ENCODE measurements at regions not wholly inside any gene's neighbourhood (a gene's known extent, or its start where the extent isn't known, plus 50 kb on each side); places are given as distances from the start of the nearest gene placed in this dataset.

DNA sequence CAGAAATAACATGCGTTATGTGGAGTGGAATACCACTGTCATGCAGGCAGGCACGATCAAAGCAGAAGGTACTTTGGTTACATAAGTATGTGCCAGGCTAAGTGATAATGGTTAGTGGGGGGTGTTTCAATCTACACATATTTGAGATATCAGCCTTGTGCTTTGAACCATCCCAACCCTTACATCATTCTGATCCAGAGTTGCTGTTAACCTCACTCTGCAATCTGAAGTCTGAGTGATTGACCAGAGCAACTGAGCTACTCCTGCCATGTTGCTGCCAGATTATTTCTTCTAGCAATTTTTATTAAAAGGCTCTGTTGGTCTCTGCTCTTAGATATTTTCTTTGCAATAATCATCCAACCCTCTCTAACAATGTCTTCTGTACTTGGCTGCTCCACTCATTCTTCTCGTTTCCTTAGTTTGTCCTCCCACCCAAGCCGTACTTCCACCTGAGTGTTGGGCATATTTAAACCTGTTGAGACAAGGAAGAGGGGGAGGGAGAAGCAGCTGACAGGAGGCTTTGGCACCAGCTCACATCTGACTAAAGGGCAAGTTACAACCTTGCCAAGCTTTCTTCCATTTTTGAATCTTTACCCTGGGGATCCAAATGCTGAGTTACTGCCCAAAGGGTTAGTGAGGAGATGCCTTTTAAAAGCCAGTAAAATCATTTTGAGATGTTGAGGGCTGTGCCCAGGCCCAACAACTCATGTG lies 114.1 kb upstream of the SESN3 start:
- Mint-ChIP-seq H3K27ac (no peak overlapping the region), H3K36me3 (ENCODE audit: insufficient read depth in 1 of 3, low read depth in 3 of 3) (peaks cover 2 to 18% (median 4%) of the 10 kb centered on the region in 3 experiments; a peak in 5 of 7 replicates), H3K27me3 (ENCODE audit: low read depth) (no peaks in the 10 kb centered on the region), H3K4me3 (no peak overlapping the region), H3K9me3 (peaks cover 5 to 16% of the 10 kb centered on the region in 2 experiments; a peak in 4 of 5 replicates), H3K4me1 (peaks cover 6 to 23% of the 10 kb centered on the region in 2 experiments)
- no peaks in the 10 kb centered on the region for H3K27me3 ChIP-seq (ENCODE audit: insufficient read depth, low read length)
- H2BK15ac ChIP-seq (ENCODE audit: low read depth, low read length) = no peak overlapping the region
- H4K20me1 ChIP-seq (ENCODE audit: control insufficient read depth, insufficient read depth, insufficient read length) = no peaks in the 10 kb centered on the region
- no peak overlapping the region for H2BK20ac ChIP-seq (ENCODE audit: low read depth, low read length, poor library complexity, severe bottlenecking)
- no peaks in the 10 kb centered on the region for H3K79me2 ChIP-seq (ENCODE audit: insufficient read depth, low read length)
- no CpG with 5 or more reads among the region's 4 CpGs for WGBS (ENCODE audit: extremely low coverage, insufficient read length, low lambda C conversion rate)
- H4K91ac ChIP-seq (ENCODE audit: insufficient read length, low read depth, low read length) = no peak overlapping the region
- H3K27ac ChIP-seq (ENCODE audit: insufficient read length, low read depth, low read length) = no peak overlapping the region
- no peak overlapping the region for H2AK5ac ChIP-seq (ENCODE audit: insufficient read length, low read length)
- no peak overlapping the region for H3K14ac ChIP-seq (ENCODE audit: insufficient read depth, low read length)
- no peak overlapping the region for H2BK120ac ChIP-seq (ENCODE audit: low read depth, low read length, poor library complexity, severe bottlenecking)
- no peak overlapping the region for H2BK5ac ChIP-seq (ENCODE audit: insufficient read length, low read length)
- no peak overlapping the region for H3T11ph ChIP-seq (ENCODE audit: low read length)
- H4K5ac ChIP-seq (ENCODE audit: insufficient read length, low read depth, low read length) = no peak overlapping the region
- H3K23ac ChIP-seq (ENCODE audit: insufficient read length, low read depth, low read length) = no peak overlapping the region
- no peak overlapping the region for H3K9ac ChIP-seq (ENCODE audit: extremely low read depth, insufficient read length, low read length)
- no peak overlapping the region for H2AFZ ChIP-seq (ENCODE audit: low read length)
- H3K4ac ChIP-seq (ENCODE audit: low read depth, low read length) = no peak overlapping the region
- no peak overlapping the region for H4K8ac ChIP-seq (replicated peaks; ENCODE audit: insufficient read length, low read depth, low read length)
- H3K4me2 ChIP-seq (ENCODE audit: insufficient read depth, insufficient read length, low read length) = no peak overlapping the region
- TF ChIP-seq, protein P1, sequence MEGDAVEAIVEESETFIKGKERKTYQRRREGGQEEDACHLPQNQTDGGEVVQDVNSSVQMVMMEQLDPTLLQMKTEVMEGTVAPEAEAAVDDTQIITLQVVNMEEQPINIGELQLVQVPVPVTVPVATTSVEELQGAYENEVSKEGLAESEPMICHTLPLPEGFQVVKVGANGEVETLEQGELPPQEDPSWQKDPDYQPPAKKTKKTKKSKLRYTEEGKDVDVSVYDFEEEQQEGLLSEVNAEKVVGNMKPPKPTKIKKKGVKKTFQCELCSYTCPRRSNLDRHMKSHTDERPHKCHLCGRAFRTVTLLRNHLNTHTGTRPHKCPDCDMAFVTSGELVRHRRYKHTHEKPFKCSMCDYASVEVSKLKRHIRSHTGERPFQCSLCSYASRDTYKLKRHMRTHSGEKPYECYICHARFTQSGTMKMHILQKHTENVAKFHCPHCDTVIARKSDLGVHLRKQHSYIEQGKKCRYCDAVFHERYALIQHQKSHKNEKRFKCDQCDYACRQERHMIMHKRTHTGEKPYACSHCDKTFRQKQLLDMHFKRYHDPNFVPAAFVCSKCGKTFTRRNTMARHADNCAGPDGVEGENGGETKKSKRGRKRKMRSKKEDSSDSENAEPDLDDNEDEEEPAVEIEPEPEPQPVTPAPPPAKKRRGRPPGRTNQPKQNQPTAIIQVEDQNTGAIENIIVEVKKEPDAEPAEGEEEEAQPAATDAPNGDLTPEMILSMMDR (conservative IDR thresholded peaks at IDR 0.05) = no peak
- no peaks in the 10 kb centered on the region for H3K4me1 ChIP-seq (ENCODE audit: insufficient read depth, low read length)
- no peaks in the 10 kb centered on the region for H3K23me2 ChIP-seq (ENCODE audit: insufficient read length, low read depth, low read length, poor library complexity, severe bottlenecking)
- DNase-seq = no peak
- no peak overlapping the region for H2BK12ac ChIP-seq (ENCODE audit: insufficient read length, low read depth, low read length)
- H3K18ac ChIP-seq (ENCODE audit: insufficient read length, low read depth, low read length) = no peak overlapping the region
- H3K79me1 ChIP-seq (ENCODE audit: insufficient read depth, low read depth, low read length, poor library complexity, severe bottlenecking) = no peaks in the 10 kb centered on the region
- no peaks in the 10 kb centered on the region for H3K9me3 ChIP-seq (ENCODE audit: control insufficient read depth, low read depth, low read length)
- H3K56ac ChIP-seq (ENCODE audit: insufficient read length, low read depth, low read length) = no peak overlapping the region
